ACHN (cell line): ENCODE measurements at regions not wholly inside any gene's neighbourhood (a gene's known extent, or its start where the extent isn't known, plus 50 kb on each side); places are given as distances from the start of the nearest gene placed in this dataset.

Experiments used
- DNase-seq: peaks from one replicate; pipeline ENCODE4 v3.0.0-alpha.2; 2015
- in situ Hi-C: cut with HindIII; loops from 2 replicates; pipeline ENCODE4 v1.10.0; 2017; ENCODE audit warnings: low sequenced_read_pairs, low pct_ligation_motif_present, low pct_unique_long_range_greater_than_20kb

GRCh38 chr3:80050826-80051601, 283.2 kb upstream of the ROBO1 start:
- in situ Hi-C loops, result no loop called here
- DNase-seq, result no peak

GRCh38 chr3:80043226-80043625, 275.4 kb upstream of the ROBO1 start:
- DNase-seq, result no peak
- in situ Hi-C loops, result no loop called here

- no peak for DNase-seq
These were observed 272.3 kb upstream of the ROBO1 start for GRCh38 chr3:80040067-80040466.

GRCh38 chr3:80036176-80036575, 268.4 kb upstream of the ROBO1 start:
- no peak for DNase-seq
- in situ Hi-C loops, result no loop called here

More at GRCh38 chr3:80040067-80040466, 272.3 kb upstream of the ROBO1 start:
- in situ Hi-C loops, result no loop called here

- DNase-seq, result no peak
- in situ Hi-C loops, result no loop called here
These were observed 267.2 kb upstream of the ROBO1 start for GRCh38 chr3:80035021-80035420.

- DNase-seq, result no peak
- in situ Hi-C loops, result no loop called here
These were observed 255.2 kb upstream of the ROBO1 start for GRCh38 chr3:80023010-80023409.

GRCh38 chr3:80018375-80018774, 250.6 kb upstream of the ROBO1 start:
- in situ Hi-C loops, result no loop called here
- no peak for DNase-seq

GRCh38 chr3:80017369-80017768, 249.6 kb upstream of the ROBO1 start:
- DNase-seq, result no peak
- in situ Hi-C loops, result no loop called here

- in situ Hi-C loops, result no loop called here
These were observed 246.8 kb upstream of the ROBO1 start for GRCh38 chr3:80014576-80014975.

GRCh38 chr3:80010021-80010571, 242.3 kb upstream of the ROBO1 start:
- in situ Hi-C loops, result no loop called here
- no peak for DNase-seq

More at GRCh38 chr3:80014576-80014975, 246.8 kb upstream of the ROBO1 start:
- DNase-seq, result no peak

- in situ Hi-C loops, result no loop called here
- no peak for DNase-seq
These were observed 239.7 kb upstream of the ROBO1 start for GRCh38 chr3:80007522-80007921.

GRCh38 chr3:80006315-80006714, 238.5 kb upstream of the ROBO1 start:
- DNase-seq, result no peak

GRCh38 chr3:80000022-80000421, 232.2 kb upstream of the ROBO1 start:
- no peak for DNase-seq
- in situ Hi-C loops, result no loop called here

More at GRCh38 chr3:80006315-80006714, 238.5 kb upstream of the ROBO1 start:
- in situ Hi-C loops, result no loop called here

GRCh38 chr3:79994397-79994796, 226.6 kb upstream of the ROBO1 start:
- in situ Hi-C loops, result no loop called here
- DNase-seq, result no peak

- no peak for DNase-seq
- in situ Hi-C loops, result no loop called here
These were observed 218.5 kb upstream of the ROBO1 start for GRCh38 chr3:79986338-79986737.

- DNase-seq, result no peak
- in situ Hi-C loops, result no loop called here
These were observed 218.0 kb upstream of the ROBO1 start for GRCh38 chr3:79985816-79986215.

- in situ Hi-C loops, result no loop called here
- no peak for DNase-seq
These were observed 215.3 kb upstream of the ROBO1 start for GRCh38 chr3:79983118-79983517.

- DNase-seq, result no peak
- in situ Hi-C loops, result no loop called here
These were observed 212.2 kb upstream of the ROBO1 start for GRCh38 chr3:79979990-79980389.

- in situ Hi-C loops, result no loop called here
These were observed 208.7 kb upstream of the ROBO1 start for GRCh38 chr3:79976466-79976865.

GRCh38 chr3:79973917-79974595, 206.3 kb upstream of the ROBO1 start:
- DNase-seq, result no peak
- in situ Hi-C loops, result no loop called here

More at GRCh38 chr3:79976466-79976865, 208.7 kb upstream of the ROBO1 start:
- DNase-seq, result no peak
